Omental fat pad (tissue), 3 donors: ENCODE measurements at regions not wholly inside any gene's neighbourhood (a gene's known extent, or its start where the extent isn't known, plus 50 kb on each side); places are given as distances from the start of the nearest gene placed in this dataset.

Source experiments
- ATAC-seq: fragments of 150-250 bp; one replicate; pipeline ENCODE4 v1.9.1; 2016; ENCODE audit warnings: mild to moderate bottlenecking, moderate library complexity; ENCODE audit not compliant: low FRiP score
- DNase-seq: peaks from one replicate; pipeline ENCODE4 v3.0.0-alpha.2; 2019; ENCODE audit warnings: low spot score
- TF ChIP-seq, protein P1 (sequence below), 3 donors: fragments of 450-650 bp; IDR thresholded peaks; one replicate each; pipeline ENCODE4 v1.5.1; 2016 to 2017; ENCODE audit warnings: antibody characterized with exemption in 3 of 3, mild to moderate bottlenecking in 3 of 3, moderate library complexity in 2 of 3

DNA sequence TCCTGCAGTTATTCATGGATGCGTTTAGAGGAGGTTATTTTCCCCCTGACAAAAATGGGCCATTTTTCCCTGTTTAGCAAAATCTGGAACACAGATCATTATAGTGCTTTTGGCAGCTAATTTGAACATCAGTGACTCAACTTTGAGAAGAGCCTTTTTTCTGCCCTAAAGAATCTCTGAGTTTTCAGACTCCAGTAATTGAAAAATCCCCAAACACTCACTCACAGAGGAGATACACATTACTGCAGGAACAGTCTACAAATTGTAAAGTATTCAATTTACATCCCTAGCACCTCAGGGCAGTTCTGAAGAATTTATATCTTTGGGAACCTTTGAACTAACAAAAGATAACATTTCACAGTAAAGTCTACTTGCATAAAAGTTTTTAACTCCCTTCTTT, 966.6 kb upstream of the SLC35B3 start:
- no peak for DNase-seq
- ATAC-seq: no peak
- TF ChIP-seq, protein P1, sequence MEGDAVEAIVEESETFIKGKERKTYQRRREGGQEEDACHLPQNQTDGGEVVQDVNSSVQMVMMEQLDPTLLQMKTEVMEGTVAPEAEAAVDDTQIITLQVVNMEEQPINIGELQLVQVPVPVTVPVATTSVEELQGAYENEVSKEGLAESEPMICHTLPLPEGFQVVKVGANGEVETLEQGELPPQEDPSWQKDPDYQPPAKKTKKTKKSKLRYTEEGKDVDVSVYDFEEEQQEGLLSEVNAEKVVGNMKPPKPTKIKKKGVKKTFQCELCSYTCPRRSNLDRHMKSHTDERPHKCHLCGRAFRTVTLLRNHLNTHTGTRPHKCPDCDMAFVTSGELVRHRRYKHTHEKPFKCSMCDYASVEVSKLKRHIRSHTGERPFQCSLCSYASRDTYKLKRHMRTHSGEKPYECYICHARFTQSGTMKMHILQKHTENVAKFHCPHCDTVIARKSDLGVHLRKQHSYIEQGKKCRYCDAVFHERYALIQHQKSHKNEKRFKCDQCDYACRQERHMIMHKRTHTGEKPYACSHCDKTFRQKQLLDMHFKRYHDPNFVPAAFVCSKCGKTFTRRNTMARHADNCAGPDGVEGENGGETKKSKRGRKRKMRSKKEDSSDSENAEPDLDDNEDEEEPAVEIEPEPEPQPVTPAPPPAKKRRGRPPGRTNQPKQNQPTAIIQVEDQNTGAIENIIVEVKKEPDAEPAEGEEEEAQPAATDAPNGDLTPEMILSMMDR (IDR thresholded peaks at IDR 0.05): no peak

DNA sequence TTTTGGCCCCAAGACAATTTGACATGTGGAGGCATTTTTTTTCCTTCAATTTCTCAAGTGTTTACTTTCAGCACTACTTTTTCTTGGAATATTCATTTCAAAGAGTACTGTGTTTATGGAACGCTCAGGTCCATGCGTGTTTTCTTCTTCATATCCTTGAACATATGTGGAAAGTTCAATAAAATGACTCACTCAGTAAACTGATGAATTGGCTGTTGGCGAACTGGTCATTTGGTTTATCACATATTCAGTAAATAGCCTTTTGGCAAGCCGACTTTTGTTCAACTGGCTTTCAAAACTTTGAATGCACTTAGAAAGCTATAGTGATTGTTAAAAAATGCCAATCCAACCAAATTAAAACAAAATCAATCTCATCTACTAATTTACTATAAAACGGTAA, 964.6 kb upstream of the SLC35B3 start:
- ATAC-seq: no peak
- TF ChIP-seq, protein P1 (IDR thresholded peaks at IDR 0.05): no peak
- no peak for DNase-seq

DNA sequence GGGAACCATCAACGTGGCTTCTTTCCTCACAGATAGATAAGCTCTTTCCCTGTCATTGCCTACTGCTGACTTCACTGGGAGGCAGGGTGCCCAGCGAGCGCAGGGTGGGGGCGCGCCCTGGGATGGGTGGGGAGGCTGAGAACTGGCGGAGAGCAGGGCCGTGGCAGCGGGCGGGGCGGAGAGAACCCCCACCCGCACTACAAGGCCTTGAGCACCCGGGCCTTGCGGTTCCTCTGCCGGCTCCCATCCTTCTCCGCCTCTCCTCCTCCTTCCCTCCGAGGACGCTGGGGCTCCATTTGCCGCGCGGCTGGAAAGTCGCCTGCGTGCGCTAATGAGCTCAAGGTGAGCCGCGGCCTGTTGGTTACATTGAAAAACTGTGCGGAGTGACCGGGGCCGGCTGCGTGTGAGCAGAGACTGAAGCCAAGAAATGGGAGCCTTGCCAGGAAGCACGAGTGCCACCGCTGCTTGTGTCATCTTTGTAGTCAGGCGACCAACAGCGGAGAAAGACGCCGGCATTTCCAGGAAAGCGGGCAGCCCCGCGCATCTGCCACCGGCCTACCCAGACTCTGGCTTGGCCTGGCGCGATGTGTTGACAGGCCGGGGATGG, 963.5 kb upstream of the SLC35B3 start:
- no peak for DNase-seq
- TF ChIP-seq, protein P1 (IDR thresholded peaks at IDR 0.05): no peak
- ATAC-seq: no peak

DNA sequence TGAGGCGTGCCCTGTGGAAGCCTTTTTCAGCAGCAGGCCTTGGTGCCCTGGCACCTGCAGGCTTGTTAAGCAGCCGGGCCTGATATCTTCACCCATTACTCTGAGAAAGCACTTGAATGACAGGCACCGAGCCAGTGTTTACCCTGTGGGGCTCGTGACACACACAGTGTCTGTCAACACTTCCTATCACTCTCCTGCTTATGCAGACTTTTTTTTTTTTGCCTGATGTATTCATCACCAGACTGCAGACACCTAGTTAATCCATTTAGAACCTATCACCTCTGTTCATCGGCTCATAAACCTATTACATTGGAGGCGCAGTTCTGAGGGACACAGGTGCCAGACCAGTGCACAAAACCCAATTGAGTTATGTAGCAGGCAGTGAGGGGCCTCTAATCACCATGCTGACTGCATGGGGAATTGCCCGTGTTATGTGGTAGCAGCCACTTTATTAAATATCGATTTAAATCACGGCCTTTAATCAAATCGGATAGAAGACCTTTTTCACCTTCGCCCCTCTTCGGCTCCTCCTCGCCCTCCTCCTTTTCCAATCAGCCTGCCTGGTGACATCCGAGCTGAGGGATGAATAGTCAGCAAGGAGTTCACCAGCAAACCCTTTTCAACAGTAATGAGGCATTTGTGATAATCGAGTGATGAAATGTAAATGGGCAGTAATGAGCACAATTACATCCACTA, 962.9 kb upstream of the SLC35B3 start:
- ATAC-seq: no peak
- no peak for DNase-seq
- TF ChIP-seq, protein P1 (IDR thresholded peaks at IDR 0.05): no peak

DNA sequence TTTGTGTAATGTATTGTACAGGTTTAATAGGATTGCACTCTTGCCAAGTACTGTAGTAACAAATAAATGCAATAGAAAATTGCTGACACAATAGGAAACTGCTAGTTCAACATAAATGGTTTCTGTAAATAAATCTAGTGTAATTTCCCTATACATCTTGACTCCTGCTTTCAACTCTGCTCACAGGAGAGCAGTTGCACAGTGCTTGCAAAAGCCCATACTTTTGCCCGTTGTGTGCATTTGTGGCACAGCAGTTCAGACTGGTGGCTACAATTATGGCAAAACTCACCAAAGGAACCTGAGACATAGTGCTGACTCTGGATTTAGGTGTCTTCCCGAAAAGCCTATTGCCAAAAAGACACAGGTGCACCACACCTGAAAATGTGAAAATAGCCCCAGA, 953.3 kb upstream of the SLC35B3 start:
- DNase-seq (no peak), ATAC-seq (no peak)
- TF ChIP-seq, protein P1 (IDR thresholded peaks at IDR 0.05): no peak

DNA sequence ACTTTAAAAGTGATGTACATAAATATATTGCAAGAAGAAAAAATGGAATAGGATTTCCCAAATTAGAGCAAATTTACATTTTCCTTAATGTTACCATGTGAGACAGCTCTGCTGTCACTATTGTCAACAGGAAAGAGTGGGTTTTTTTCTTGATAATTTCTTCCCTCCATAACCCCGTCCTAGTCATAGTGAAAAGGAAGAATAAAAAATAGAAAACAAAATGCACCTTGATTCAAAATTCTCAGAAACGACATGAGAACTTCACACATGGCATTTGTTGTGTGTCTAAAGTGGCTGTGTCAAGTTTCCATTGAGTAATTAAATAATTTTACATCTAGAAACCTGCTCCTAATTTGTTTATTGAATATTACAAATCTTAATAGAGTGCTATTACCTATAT, 945.2 kb upstream of the SLC35B3 start:
- ATAC-seq (no peak), DNase-seq (no peak)
- TF ChIP-seq, protein P1 (IDR thresholded peaks at IDR 0.05): no peak

DNA sequence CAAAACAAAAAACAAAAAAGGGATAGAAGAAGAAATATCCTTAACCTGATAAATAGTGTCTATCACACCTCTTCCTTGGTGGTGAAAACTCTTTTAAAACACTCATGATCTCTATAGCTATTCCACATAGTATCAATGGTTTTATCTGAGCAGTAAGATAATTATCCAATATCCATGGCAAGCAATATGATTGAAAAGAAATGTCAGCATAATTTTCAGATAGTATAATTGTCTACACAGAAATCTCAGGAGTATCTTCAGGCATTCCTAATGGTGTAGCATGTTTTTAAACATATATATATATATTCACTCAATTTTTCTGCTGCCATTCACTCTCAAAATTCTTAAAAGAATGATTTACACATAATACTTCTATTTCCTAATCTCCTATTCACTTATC, 938.0 kb upstream of the SLC35B3 start:
- TF ChIP-seq, protein P1 (IDR thresholded peaks at IDR 0.05): no peak
- no peak for DNase-seq
- ATAC-seq: no peak
